ENCODE measurements at regions not wholly inside any gene's neighbourhood (a gene's known extent, or its start where the extent isn't known, plus 50 kb on each side); places are given as distances from the start of the nearest gene placed in this dataset.

DNA sequence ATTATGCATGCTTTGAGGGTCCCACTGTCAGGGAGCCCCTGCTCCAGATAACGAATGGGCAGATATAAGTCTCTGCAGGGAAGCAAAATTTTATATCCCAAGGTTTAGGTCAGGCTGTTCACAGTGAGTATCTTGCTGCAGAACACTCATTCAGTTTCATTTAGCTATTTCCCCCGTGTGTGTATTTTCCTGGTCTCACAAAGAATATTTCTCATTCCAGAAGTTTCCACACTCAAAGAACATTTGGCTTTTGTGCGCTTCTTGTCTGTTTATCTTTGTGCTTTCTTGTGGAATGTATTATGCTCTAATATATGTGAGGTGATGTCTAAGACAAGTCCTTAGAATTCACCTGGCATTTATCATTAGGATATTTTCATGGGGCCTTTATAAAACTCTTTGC, 140.4 kb upstream of the MMADHC start:
- TF ChIP-seq, protein P1, sequence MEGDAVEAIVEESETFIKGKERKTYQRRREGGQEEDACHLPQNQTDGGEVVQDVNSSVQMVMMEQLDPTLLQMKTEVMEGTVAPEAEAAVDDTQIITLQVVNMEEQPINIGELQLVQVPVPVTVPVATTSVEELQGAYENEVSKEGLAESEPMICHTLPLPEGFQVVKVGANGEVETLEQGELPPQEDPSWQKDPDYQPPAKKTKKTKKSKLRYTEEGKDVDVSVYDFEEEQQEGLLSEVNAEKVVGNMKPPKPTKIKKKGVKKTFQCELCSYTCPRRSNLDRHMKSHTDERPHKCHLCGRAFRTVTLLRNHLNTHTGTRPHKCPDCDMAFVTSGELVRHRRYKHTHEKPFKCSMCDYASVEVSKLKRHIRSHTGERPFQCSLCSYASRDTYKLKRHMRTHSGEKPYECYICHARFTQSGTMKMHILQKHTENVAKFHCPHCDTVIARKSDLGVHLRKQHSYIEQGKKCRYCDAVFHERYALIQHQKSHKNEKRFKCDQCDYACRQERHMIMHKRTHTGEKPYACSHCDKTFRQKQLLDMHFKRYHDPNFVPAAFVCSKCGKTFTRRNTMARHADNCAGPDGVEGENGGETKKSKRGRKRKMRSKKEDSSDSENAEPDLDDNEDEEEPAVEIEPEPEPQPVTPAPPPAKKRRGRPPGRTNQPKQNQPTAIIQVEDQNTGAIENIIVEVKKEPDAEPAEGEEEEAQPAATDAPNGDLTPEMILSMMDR (IDR thresholded peaks at IDR 0.05) = no peak
- no peak for TF ChIP-seq ZFX (IDR thresholded peaks at IDR 0.05; ENCODE audit: borderline replicate concordance)
